ENCODE measurements at regions not wholly inside any gene's neighbourhood (a gene's known extent, or its start where the extent isn't known, plus 50 kb on each side); places are given as distances from the start of the nearest gene placed in this dataset.

DNA sequence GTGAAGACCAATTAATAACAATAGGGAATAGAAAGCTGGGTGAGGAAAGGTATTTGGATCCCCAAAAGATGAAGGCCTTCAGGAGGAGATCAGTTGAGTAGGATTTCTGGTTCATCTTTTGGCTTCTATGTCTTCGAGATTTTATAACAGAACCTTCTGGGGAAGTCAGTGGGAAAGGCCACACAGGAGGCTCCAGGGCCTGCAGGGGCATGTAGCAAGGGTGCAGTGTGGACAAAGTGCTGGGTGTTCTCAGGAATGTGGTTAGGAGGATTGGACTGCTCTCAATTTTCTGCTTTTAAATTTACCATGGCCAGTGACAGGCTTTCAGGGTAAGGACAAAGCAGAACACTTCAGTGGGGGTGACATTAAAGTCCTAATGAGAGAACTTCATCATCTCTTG lies 378.0 kb downstream of the CCSER2 start:
- H3K4me2 ChIP-seq = no peak overlapping the region
- no peaks in the 10 kb centered on the region for H4K20me1 ChIP-seq (replicated peaks; ENCODE audit: insufficient read depth)
- H3K36me3 ChIP-seq (ENCODE audit: insufficient read depth) = no peaks in the 10 kb centered on the region
- H3K4me3 ChIP-seq = no peak overlapping the region
- no peaks in the 10 kb centered on the region for H3K27me3 ChIP-seq (ENCODE audit: insufficient read depth)
- H3K27ac ChIP-seq (ENCODE audit: low read depth) = no peak overlapping the region
- H3K9me2 ChIP-seq (ENCODE audit: insufficient read depth) = no peaks in the 10 kb centered on the region
- TF ChIP-seq ZNF114 (CRISPR knock-in tag; IDR thresholded peaks at IDR 0.05) = no peak
- TF ChIP-seq EZH2 (IDR thresholded peaks at IDR 0.05; ENCODE audit: low read depth, unreplicated experiment) = no peak
- TF ChIP-seq EZH2phosphoT487 (IDR thresholded peaks at IDR 0.05; ENCODE audit: unreplicated experiment) = no peak
- TF ChIP-seq JUNB (IDR thresholded peaks at IDR 0.05; ENCODE audit: unreplicated experiment) = no peak
- TF ChIP-seq POLR2AphosphoS5 (IDR thresholded peaks at IDR 0.05; ENCODE audit: low read depth) = no peak
- TF ChIP-seq, protein P1, sequence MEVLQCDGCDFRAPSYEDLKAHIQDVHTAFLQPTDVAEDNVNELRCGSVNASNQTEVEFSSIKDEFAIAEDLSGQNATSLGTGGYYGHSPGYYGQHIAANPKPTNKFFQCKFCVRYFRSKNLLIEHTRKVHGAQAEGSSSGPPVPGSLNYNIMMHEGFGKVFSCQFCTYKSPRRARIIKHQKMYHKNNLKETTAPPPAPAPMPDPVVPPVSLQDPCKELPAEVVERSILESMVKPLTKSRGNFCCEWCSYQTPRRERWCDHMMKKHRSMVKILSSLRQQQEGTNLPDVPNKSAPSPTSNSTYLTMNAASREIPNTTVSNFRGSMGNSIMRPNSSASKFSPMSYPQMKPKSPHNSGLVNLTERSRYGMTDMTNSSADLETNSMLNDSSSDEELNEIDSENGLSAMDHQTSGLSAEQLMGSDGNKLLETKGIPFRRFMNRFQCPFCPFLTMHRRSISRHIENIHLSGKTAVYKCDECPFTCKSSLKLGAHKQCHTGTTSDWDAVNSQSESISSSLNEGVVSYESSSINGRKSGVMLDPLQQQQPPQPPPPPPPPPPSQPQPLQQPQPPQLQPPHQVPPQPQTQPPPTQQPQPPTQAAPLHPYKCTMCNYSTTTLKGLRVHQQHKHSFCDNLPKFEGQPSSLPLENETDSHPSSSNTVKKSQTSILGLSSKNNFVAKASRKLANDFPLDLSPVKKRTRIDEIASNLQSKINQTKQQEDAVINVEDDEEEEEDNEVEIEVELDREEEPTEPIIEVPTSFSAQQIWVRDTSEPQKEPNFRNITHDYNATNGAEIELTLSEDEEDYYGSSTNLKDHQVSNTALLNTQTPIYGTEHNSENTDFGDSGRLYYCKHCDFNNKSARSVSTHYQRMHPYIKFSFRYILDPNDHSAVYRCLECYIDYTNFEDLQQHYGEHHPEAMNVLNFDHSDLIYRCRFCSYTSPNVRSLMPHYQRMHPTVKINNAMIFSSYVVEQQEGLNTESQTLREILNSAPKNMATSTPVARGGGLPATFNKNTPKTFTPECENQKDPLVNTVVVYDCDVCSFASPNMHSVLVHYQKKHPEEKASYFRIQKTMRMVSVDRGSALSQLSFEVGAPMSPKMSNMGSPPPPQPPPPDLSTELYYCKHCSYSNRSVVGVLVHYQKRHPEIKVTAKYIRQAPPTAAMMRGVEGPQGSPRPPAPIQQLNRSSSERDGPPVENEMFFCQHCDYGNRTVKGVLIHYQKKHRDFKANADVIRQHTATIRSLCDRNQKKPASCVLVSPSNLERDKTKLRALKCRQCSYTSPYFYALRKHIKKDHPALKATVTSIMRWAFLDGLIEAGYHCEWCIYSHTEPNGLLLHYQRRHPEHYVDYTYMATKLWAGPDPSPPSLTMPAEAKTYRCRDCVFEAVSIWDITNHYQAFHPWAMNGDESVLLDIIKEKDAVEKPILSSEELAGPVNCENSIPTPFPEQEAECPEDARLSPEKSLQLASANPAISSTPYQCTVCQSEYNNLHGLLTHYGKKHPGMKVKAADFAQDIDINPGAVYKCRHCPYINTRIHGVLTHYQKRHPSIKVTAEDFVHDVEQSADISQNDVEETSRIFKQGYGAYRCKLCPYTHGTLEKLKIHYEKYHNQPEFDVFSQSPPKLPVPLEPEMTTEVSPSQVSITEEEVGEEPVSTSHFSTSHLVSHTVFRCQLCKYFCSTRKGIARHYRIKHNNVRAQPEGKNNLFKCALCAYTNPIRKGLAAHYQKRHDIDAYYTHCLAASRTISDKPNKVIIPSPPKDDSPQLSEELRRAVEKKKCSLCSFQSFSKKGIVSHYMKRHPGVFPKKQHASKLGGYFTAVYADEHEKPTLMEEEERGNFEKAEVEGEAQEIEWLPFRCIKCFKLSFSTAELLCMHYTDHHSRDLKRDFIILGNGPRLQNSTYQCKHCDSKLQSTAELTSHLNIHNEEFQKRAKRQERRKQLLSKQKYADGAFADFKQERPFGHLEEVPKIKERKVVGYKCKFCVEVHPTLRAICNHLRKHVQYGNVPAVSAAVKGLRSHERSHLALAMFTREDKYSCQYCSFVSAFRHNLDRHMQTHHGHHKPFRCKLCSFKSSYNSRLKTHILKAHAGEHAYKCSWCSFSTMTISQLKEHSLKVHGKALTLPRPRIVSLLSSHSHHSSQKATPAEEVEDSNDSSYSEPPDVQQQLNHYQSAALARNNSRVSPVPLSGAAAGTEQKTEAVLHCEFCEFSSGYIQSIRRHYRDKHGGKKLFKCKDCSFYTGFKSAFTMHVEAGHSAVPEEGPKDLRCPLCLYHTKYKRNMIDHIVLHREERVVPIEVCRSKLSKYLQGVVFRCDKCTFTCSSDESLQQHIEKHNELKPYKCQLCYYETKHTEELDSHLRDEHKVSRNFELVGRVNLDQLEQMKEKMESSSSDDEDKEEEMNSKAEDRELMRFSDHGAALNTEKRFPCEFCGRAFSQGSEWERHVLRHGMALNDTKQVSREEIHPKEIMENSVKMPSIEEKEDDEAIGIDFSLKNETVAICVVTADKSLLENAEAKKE (CRISPR knock-in tag; IDR thresholded peaks at IDR 0.05) = no peak
- TF ChIP-seq STAT1 (IDR thresholded peaks at IDR 0.05; ENCODE audit: unreplicated experiment) = no peak
- TF ChIP-seq, protein P2, sequence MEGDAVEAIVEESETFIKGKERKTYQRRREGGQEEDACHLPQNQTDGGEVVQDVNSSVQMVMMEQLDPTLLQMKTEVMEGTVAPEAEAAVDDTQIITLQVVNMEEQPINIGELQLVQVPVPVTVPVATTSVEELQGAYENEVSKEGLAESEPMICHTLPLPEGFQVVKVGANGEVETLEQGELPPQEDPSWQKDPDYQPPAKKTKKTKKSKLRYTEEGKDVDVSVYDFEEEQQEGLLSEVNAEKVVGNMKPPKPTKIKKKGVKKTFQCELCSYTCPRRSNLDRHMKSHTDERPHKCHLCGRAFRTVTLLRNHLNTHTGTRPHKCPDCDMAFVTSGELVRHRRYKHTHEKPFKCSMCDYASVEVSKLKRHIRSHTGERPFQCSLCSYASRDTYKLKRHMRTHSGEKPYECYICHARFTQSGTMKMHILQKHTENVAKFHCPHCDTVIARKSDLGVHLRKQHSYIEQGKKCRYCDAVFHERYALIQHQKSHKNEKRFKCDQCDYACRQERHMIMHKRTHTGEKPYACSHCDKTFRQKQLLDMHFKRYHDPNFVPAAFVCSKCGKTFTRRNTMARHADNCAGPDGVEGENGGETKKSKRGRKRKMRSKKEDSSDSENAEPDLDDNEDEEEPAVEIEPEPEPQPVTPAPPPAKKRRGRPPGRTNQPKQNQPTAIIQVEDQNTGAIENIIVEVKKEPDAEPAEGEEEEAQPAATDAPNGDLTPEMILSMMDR (conservative IDR thresholded peaks at IDR 0.05; ENCODE audit: low read depth in 2 of 2) = no peak
- no peak for TF ChIP-seq NANOG (IDR thresholded peaks at IDR 0.05; ENCODE audit: borderline replicate concordance)
- no peak for TF ChIP-seq ZNF331 (CRISPR knock-in tag; IDR thresholded peaks at IDR 0.05; ENCODE audit: low read depth)
- TF ChIP-seq CREB1 (CRISPR knock-in tag; IDR thresholded peaks at IDR 0.05; ENCODE audit: low read depth) = no peak
- TF ChIP-seq, protein P3, sequence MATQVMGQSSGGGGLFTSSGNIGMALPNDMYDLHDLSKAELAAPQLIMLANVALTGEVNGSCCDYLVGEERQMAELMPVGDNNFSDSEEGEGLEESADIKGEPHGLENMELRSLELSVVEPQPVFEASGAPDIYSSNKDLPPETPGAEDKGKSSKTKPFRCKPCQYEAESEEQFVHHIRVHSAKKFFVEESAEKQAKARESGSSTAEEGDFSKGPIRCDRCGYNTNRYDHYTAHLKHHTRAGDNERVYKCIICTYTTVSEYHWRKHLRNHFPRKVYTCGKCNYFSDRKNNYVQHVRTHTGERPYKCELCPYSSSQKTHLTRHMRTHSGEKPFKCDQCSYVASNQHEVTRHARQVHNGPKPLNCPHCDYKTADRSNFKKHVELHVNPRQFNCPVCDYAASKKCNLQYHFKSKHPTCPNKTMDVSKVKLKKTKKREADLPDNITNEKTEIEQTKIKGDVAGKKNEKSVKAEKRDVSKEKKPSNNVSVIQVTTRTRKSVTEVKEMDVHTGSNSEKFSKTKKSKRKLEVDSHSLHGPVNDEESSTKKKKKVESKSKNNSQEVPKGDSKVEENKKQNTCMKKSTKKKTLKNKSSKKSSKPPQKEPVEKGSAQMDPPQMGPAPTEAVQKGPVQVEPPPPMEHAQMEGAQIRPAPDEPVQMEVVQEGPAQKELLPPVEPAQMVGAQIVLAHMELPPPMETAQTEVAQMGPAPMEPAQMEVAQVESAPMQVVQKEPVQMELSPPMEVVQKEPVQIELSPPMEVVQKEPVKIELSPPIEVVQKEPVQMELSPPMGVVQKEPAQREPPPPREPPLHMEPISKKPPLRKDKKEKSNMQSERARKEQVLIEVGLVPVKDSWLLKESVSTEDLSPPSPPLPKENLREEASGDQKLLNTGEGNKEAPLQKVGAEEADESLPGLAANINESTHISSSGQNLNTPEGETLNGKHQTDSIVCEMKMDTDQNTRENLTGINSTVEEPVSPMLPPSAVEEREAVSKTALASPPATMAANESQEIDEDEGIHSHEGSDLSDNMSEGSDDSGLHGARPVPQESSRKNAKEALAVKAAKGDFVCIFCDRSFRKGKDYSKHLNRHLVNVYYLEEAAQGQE (IDR thresholded peaks at IDR 0.05; ENCODE audit: unreplicated experiment) = no peak
- TF ChIP-seq, protein P4, sequence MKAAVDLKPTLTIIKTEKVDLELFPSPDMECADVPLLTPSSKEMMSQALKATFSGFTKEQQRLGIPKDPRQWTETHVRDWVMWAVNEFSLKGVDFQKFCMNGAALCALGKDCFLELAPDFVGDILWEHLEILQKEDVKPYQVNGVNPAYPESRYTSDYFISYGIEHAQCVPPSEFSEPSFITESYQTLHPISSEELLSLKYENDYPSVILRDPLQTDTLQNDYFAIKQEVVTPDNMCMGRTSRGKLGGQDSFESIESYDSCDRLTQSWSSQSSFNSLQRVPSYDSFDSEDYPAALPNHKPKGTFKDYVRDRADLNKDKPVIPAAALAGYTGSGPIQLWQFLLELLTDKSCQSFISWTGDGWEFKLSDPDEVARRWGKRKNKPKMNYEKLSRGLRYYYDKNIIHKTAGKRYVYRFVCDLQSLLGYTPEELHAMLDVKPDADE (IDR thresholded peaks at IDR 0.05) = no peak
- no peak overlapping the region for H2AFZ ChIP-seq
- Mint-ChIP-seq H3K27ac (no peak overlapping the region), H3K27me3 (ENCODE audit: insufficient read depth, low read depth, poor library complexity) (peaks cover 4% of the 10 kb centered on the region), H3K9me3 (no peaks in the 10 kb centered on the region), H3K36me3 (ENCODE audit: low read depth) (no peaks in the 10 kb centered on the region), H3K4me3 (no peak overlapping the region), H3K4me1 (peaks cover 7% of the 10 kb centered on the region; the same call in 2 of the 3 replicates)
- no peaks in the 10 kb centered on the region for H3K79me2 ChIP-seq (replicated peaks; ENCODE audit: insufficient read depth)
- no peak for DNase-seq (ENCODE audit: low spot score)
- no peaks in the 10 kb centered on the region for H3F3A ChIP-seq (replicated peaks; ENCODE audit: low read depth)
- H3K4me1 ChIP-seq (ENCODE audit: insufficient read depth) = no peaks in the 10 kb centered on the region
- no peak for ATAC-seq

All from GM23338 (cell line).